ENCODE measurements at regions not wholly inside any gene's neighbourhood (a gene's known extent, or its start where the extent isn't known, plus 50 kb on each side); places are given as distances from the start of the nearest gene placed in this dataset.

GRCh38 chr7:48868916-48869315 is 55.4 kb upstream of the CDC14C start:
- H2BK120ac ChIP-seq (ENCODE audit: low read depth, low read length), result no peak overlapping the region
- no CpG with 5 or more reads among the region's 4 CpGs for WGBS, 2 donors (ENCODE audit: extremely low coverage in 2 of 2, insufficient read length in 2 of 2, insufficient replicate concordance in 1 of 2)
- no peak overlapping the region for H3K4me2 ChIP-seq (ENCODE audit: insufficient read depth, low read length, poor library complexity, severe bottlenecking)
- H3K4me3 ChIP-seq (ENCODE audit: low read length in 2 of 2), result no peak overlapping the region
- no peak overlapping the region for H2AK5ac ChIP-seq (ENCODE audit: low read depth, low read length)
- no peak overlapping the region for H3K23ac ChIP-seq (ENCODE audit: low read depth, low read length, poor library complexity)
- H3K9ac ChIP-seq (ENCODE audit: low read depth, low read length, poor library complexity), result no peak overlapping the region
- H2BK15ac ChIP-seq (ENCODE audit: low read length), result no peak overlapping the region
- H3K79me1 ChIP-seq (ENCODE audit: low read depth, low read length), result no peaks in the 10 kb centered on the region
- no peak overlapping the region for H2AFZ ChIP-seq (ENCODE audit: low read length)
- no peaks in the 10 kb centered on the region for H3K27me3 ChIP-seq (ENCODE audit: control insufficient read depth in 3 of 3, insufficient read depth in 3 of 3, low read depth in 1 of 3, low read length in 3 of 3)
- H4K8ac ChIP-seq (ENCODE audit: low read depth, low read length), result no peak overlapping the region
- H3K18ac ChIP-seq (ENCODE audit: low read length), result no peak overlapping the region
- H3K36me3 ChIP-seq (replicated peaks in 1 of 2; ENCODE audit: control insufficient read depth in 2 of 2, insufficient read depth in 2 of 2, low read length in 2 of 2), result no peaks in the 10 kb centered on the region
- no peak overlapping the region for H3K4ac ChIP-seq (ENCODE audit: low read length)
- no peaks in the 10 kb centered on the region for H3K4me1 ChIP-seq (ENCODE audit: control insufficient read depth in 2 of 2, insufficient read depth in 1 of 2, low read depth in 1 of 2, low read length in 2 of 2)
- no peak overlapping the region for H2BK5ac ChIP-seq (ENCODE audit: low read length)
- H3K27ac ChIP-seq (replicated peaks; ENCODE audit: low read length), result no peak overlapping the region
- DNase-seq (ENCODE audit: low spot score), result no peak
- H3K14ac ChIP-seq (ENCODE audit: low read length), result no peak overlapping the region
- H2BK12ac ChIP-seq (ENCODE audit: low read length), result no peak overlapping the region
- no peak overlapping the region for H4K91ac ChIP-seq (ENCODE audit: low read depth, low read length, poor library complexity)
- H3K9me3 ChIP-seq (replicated peaks in 1 of 2; ENCODE audit: control insufficient read depth in 2 of 2, insufficient read depth in 1 of 2, low read depth in 1 of 2, low read length in 2 of 2), result no peaks in the 10 kb centered on the region

DNA sequence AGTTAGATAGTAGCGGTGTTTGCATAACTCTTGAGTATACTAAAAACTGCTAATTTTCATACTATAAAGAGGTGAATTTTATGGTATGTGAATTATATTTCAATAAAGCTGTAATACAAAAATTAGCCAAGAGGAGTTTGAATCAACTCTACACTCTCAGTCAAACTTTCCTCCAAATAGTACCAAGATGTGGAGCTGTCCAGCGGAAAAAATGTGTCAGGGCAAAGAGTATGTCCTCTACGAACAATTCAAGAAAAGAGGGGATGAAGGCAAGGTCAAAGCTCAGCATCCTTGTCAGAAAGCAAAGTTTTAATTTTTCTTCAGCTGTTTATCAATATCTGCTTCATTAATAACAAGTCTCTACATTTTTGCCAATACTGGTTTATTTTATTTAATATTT is 51.8 kb upstream of the CDC14C start:
- Histone ChIP-seq H4K91ac (ENCODE audit: low read depth, low read length, poor library complexity) (no peak overlapping the region), H2BK12ac (ENCODE audit: low read length) (no peak overlapping the region), H4K8ac (ENCODE audit: low read depth, low read length) (no peak overlapping the region), H3K4me2 (ENCODE audit: insufficient read depth, low read length, poor library complexity, severe bottlenecking) (no peak overlapping the region), H2AK5ac (ENCODE audit: low read depth, low read length) (no peak overlapping the region), H3K79me1 (ENCODE audit: low read depth, low read length) (no peaks in the 10 kb centered on the region), H3K14ac (ENCODE audit: low read length) (no peak overlapping the region), H2BK15ac (ENCODE audit: low read length) (no peak overlapping the region), H3K4me3 (ENCODE audit: low read length in 2 of 2) (no peak overlapping the region), H3K23ac (ENCODE audit: low read depth, low read length, poor library complexity) (no peak overlapping the region), H3K9me3 (replicated peaks in 1 of 2; ENCODE audit: control insufficient read depth in 2 of 2, insufficient read depth in 1 of 2, low read depth in 1 of 2, low read length in 2 of 2) (no peaks in the 10 kb centered on the region), H2AFZ (ENCODE audit: low read length) (no peak overlapping the region), H3K9ac (ENCODE audit: low read depth, low read length, poor library complexity) (no peak overlapping the region), H2BK5ac (ENCODE audit: low read length) (no peak overlapping the region), H3K4ac (ENCODE audit: low read length) (no peak overlapping the region), H3K36me3 (replicated peaks in 1 of 2; ENCODE audit: control insufficient read depth in 2 of 2, insufficient read depth in 2 of 2, low read length in 2 of 2) (no peaks in the 10 kb centered on the region), H3K18ac (ENCODE audit: low read length) (no peak overlapping the region), H2BK120ac (ENCODE audit: low read depth, low read length) (no peak overlapping the region), H3K27ac (replicated peaks; ENCODE audit: low read length) (no peak overlapping the region), H3K27me3 (ENCODE audit: control insufficient read depth in 3 of 3, insufficient read depth in 3 of 3, low read depth in 1 of 3, low read length in 3 of 3) (no peaks in the 10 kb centered on the region), H3K4me1 (ENCODE audit: control insufficient read depth in 2 of 2, insufficient read depth in 1 of 2, low read depth in 1 of 2, low read length in 2 of 2) (no peaks in the 10 kb centered on the region)
- WGBS, 2 donors (ENCODE audit: extremely low coverage in 2 of 2, insufficient read length in 2 of 2, insufficient replicate concordance in 1 of 2), result no CpG with 5 or more reads among the region's 3 CpGs
- no peak for DNase-seq (ENCODE audit: low spot score)
